Smooth muscle cell (in vitro differentiated cells): ENCODE measurements at regions not wholly inside any gene's neighbourhood (a gene's known extent, or its start where the extent isn't known, plus 50 kb on each side); places are given as distances from the start of the nearest gene placed in this dataset.

Experiments
- DNase-seq: peaks from one replicate; lab custom pipeline; 2025; ENCODE audit not compliant: unreplicated experiment; lab: John Stamatoyannopoulos, UW
- H2AFZ ChIP-seq: fragments of 200-600 bp; sonication (generic); 2 replicates; pipeline ENCODE4 v1.6.0; 2016; ENCODE audit warnings: antibody characterized with exemption, low read depth, mild to moderate bottlenecking
- H3F3A ChIP-seq: fragments of 200-600 bp; sonication (generic); 2 replicates; pipeline ENCODE4 v1.6.0; 2017; ENCODE audit warnings: antibody characterized with exemption, low read depth
- H3K27ac ChIP-seq: fragments of 200-600 bp; sonication (generic); 2 replicates; pipeline ENCODE4 v1.5.1; 2016; ENCODE audit warnings: low read depth, mild to moderate bottlenecking
- H3K27me3 ChIP-seq: fragments of 200-600 bp; sonication (generic); 2 replicates; pipeline ENCODE4 v1.6.1; 2016; ENCODE audit warnings: low read depth, mild to moderate bottlenecking
- H3K36me3 ChIP-seq: fragments of 200-600 bp; sonication (generic); 2 replicates; pipeline ENCODE4 v1.5.1; 2016; ENCODE audit warnings: low read depth
- H3K4me1 ChIP-seq: fragments of 200-600 bp; sonication (generic); 2 replicates; pipeline ENCODE4 v1.5.1; 2016; ENCODE audit warnings: low read depth
- H3K4me2 ChIP-seq: fragments of 200-600 bp; sonication (generic); 2 replicates; pipeline ENCODE4 v1.6.0; 2016; ENCODE audit warnings: mild to moderate bottlenecking
- H3K4me3 ChIP-seq: fragments of 200-600 bp; sonication (generic); 2 replicates; pipeline ENCODE4 v1.5.1; 2016; ENCODE audit warnings: mild to moderate bottlenecking
- H3K79me2 ChIP-seq: fragments of 200-600 bp; sonication (generic); 2 replicates; pipeline ENCODE4 v1.6.0; 2016; ENCODE audit warnings: low read depth, mild to moderate bottlenecking
- H3K9ac ChIP-seq: fragments of 200-600 bp; sonication (generic); 2 replicates; pipeline ENCODE4 v1.6.0; 2016; ENCODE audit warnings: low read depth
- H3K9me3 ChIP-seq: fragments of 200-600 bp; sonication (generic); replicated peaks from 2 replicates; pipeline ENCODE4 v1.5.1; 2016; ENCODE audit warnings: low read depth
- H4K20me1 ChIP-seq: fragments of 200-600 bp; sonication (generic); 2 replicates; pipeline ENCODE4 v1.6.0; 2016; ENCODE audit warnings: low read depth
- WGBS: methylation state at CpG from one replicate; pipeline ENCODE4 v1.1.7; 2016; ENCODE audit warnings: low lambda C conversion rate; 5-methylcytosine and 5-hydroxymethylcytosine counted together
- TF ChIP-seq, protein P1 (sequence below): fragments of 200-600 bp; sonication (generic); IDR thresholded peaks from 2 replicates; pipeline ENCODE4 v1.5.1; 2017; ENCODE audit warnings: borderline replicate concordance, mild to moderate bottlenecking, antibody characterized with exemption; ENCODE audit not compliant: insufficient read depth, poor library complexity, severe bottlenecking

DNA sequence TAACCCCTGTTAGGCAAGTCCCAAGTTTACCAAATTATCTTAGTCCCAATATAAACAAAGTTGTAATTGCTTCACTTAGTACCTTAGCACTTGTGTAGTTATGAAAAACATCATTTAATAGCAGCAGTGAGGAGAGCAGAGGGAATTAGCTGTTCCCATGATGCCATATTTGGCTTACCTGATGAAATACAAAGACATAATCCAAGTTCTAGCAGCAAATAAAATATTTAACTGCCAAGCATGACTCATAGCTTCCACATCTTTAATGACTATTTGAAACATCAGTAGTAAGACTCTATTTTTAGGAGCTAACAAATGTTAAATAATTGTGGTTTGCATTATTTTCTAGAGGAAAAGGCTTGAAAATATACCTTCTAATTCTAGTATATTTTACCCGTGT is 94.0 kb upstream of the MCHR2 start:
- H4K20me1 ChIP-seq = no peaks in the 10 kb centered on the region
- no peaks in the 10 kb centered on the region for H3K9me3 ChIP-seq
- TF ChIP-seq, protein P1, sequence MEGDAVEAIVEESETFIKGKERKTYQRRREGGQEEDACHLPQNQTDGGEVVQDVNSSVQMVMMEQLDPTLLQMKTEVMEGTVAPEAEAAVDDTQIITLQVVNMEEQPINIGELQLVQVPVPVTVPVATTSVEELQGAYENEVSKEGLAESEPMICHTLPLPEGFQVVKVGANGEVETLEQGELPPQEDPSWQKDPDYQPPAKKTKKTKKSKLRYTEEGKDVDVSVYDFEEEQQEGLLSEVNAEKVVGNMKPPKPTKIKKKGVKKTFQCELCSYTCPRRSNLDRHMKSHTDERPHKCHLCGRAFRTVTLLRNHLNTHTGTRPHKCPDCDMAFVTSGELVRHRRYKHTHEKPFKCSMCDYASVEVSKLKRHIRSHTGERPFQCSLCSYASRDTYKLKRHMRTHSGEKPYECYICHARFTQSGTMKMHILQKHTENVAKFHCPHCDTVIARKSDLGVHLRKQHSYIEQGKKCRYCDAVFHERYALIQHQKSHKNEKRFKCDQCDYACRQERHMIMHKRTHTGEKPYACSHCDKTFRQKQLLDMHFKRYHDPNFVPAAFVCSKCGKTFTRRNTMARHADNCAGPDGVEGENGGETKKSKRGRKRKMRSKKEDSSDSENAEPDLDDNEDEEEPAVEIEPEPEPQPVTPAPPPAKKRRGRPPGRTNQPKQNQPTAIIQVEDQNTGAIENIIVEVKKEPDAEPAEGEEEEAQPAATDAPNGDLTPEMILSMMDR = no peak
- no peaks in the 10 kb centered on the region for H3K36me3 ChIP-seq
- no peak overlapping the region for H2AFZ ChIP-seq
- DNase-seq = no peak
- H3K4me1 ChIP-seq = peaks cover 5% of the 10 kb centered on the region
- H3F3A ChIP-seq = no peaks in the 10 kb centered on the region
- no peak overlapping the region for H3K27ac ChIP-seq
- WGBS = 28% methylated on average over 1 of the region's 1 CpG
- no peaks in the 10 kb centered on the region for H3K79me2 ChIP-seq
- no peak overlapping the region for H3K9ac ChIP-seq
- peak overlapping the region; percentile 41 for H3K4me2 ChIP-seq
- H3K27me3 ChIP-seq = no peaks in the 10 kb centered on the region
- no peak overlapping the region for H3K4me3 ChIP-seq

DNA sequence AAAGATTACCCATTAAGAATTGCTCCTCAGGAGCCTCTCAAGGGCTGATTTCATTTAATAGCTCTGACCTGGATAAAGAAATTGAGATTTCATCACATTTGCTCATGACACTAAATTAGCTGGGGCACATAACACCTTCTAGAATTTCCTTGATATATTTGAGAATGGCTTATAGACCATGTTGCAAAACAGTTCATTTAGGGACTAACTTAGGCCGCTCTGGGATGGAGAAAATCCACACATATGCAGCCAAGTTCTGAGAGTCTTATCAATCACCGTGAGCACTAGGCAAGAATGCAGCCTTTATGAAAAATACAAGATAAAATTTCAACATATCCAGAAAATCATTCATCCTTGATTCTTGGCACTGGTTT is 91.0 kb upstream of the MCHR2 start:
- H3K4me3 ChIP-seq = no peak overlapping the region
- no peak for DNase-seq
- TF ChIP-seq, protein P1 = no peak
- H3K4me2 ChIP-seq = peak overlapping the region; percentile 2
- H3K79me2 ChIP-seq = no peaks in the 10 kb centered on the region
- H2AFZ ChIP-seq = no peak overlapping the region
- H3K4me1 ChIP-seq = peaks cover 5% of the 10 kb centered on the region
- WGBS = 77% methylated on average over 2 of the region's 2 CpGs
- no peaks in the 10 kb centered on the region for H3F3A ChIP-seq
- H3K9ac ChIP-seq = no peak overlapping the region
- H3K9me3 ChIP-seq = no peaks in the 10 kb centered on the region
- H3K27ac ChIP-seq = no peak overlapping the region
- H4K20me1 ChIP-seq = no peaks in the 10 kb centered on the region
- no peaks in the 10 kb centered on the region for H3K27me3 ChIP-seq
- H3K36me3 ChIP-seq = no peaks in the 10 kb centered on the region

DNA sequence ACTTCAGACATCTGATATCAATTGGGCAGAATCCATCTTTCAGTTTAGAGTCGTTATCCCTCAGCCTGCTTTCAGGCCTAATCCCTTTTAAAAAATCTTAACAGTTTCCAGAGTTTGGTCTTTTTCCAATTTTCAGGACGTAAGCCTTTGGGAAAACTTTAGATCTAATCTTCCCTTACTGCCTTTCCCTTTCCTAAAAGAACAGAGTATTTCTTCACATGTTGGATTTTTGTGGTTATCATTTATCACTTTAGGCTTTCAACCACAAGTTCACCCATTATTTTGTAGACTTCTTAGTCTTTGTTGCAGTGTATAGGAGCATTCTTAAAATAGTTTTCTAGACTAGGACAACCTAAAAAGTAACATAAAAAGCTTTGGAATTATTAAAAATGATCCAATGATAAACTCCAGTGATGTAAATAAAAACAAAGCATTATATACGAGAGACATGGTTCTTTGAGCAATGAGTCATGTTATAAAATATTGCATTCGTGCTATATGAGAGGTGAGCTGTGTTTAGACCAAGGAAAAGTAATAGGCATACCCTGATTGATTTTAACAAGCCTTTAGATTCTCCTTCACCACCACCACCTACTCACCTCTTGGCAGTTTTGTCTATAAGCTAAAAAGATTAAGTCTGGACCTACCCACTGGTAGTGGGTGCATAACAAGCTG is 90.4 kb upstream of the MCHR2 start:
- no peaks in the 10 kb centered on the region for H4K20me1 ChIP-seq
- no peak for DNase-seq
- WGBS = 18% methylated on average over 4 of the region's 4 CpGs
- H3K27ac ChIP-seq = no peak overlapping the region
- H3K9me3 ChIP-seq = no peaks in the 10 kb centered on the region
- peak overlapping the region; percentile 2 for H3K4me2 ChIP-seq
- H3K36me3 ChIP-seq = no peaks in the 10 kb centered on the region
- peaks cover 5% of the 10 kb centered on the region for H3K4me1 ChIP-seq
- TF ChIP-seq, protein P1 = no peak
- H3K4me3 ChIP-seq = no peak overlapping the region
- H3K27me3 ChIP-seq = no peaks in the 10 kb centered on the region
- no peak overlapping the region for H2AFZ ChIP-seq
- no peak overlapping the region for H3K9ac ChIP-seq
- no peaks in the 10 kb centered on the region for H3F3A ChIP-seq
- no peaks in the 10 kb centered on the region for H3K79me2 ChIP-seq

DNA sequence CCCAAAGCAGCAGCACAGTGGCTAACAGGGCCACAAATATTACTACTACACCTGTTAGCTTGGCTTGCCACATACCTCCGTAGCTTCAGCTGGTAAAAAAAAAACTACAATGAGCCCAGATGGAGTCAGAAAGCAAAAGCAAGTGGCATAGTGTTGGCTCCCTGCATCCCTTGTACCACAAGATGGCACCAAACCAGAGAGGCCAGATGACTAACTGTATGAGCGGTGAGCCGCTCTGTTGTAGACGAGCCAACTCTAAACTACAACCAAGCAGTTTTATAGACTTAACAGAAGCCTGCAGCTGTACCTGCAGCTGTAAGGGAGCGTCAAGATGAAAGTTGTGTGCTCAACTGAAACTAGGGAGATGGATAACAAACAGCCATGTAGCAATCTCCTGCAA is 84.5 kb upstream of the MCHR2 start:
- no peak overlapping the region for H2AFZ ChIP-seq
- WGBS = 45% methylated on average over 5 of the region's 5 CpGs
- no peak for DNase-seq

More for the DNA sequence above, 84.5 kb upstream of the MCHR2 start:
- Histone ChIP-seq H3K27ac (no peak overlapping the region), H3K27me3 (peaks cover 17% of the 10 kb centered on the region), H3K79me2 (no peaks in the 10 kb centered on the region), H3K36me3 (no peaks in the 10 kb centered on the region), H3K4me3 (no peak overlapping the region), H3F3A (no peaks in the 10 kb centered on the region), H4K20me1 (no peaks in the 10 kb centered on the region), H3K4me2 (no peak overlapping the region), H3K4me1 (no peaks in the 10 kb centered on the region), H3K9ac (no peak overlapping the region), H3K9me3 (no peaks in the 10 kb centered on the region)
- TF ChIP-seq, protein P1 = peak; percentile 44
